ENCODE measurements at regions not wholly inside any gene's neighbourhood (a gene's known extent, or its start where the extent isn't known, plus 50 kb on each side); places are given as distances from the start of the nearest gene placed in this dataset.

DNA sequence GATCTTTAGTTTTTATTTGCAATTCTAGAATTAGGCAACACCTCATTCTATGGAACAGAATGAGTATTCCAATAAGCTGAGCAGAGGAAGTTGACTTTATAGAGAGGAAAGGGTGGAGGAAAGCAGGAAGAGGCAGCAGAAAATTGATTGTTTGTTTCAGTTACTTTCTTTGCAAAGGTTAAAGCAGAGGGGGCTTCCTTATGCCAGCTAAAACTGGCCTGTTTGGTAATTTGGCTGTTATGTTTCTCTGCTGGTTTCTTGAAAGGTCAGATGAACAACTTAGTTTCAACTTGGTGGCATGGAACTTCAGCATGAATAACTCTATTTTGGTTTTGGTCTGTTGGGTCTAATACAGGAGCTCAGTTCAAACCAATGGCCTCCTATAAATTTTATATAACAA lies 190.9 kb upstream of the IL12A start:
- Histone ChIP-seq H3K36me3 (no peaks in the 10 kb centered on the region), H3K4me3 (no peak overlapping the region), H3K9me3 (no peaks in the 10 kb centered on the region), H3K27me3 (replicated peaks in 1 of 7) (no peaks in the 10 kb centered on the region), H3K4me1 (peaks cover 0 to 24% (median 2%) of the 10 kb centered on the region in 6 donors), H3K27ac (peak overlapping the region in 4 of 8 donors; percentile 16 to 62 (median 48))
- no peak for DNase-seq
- TF ChIP-seq, protein P1, sequence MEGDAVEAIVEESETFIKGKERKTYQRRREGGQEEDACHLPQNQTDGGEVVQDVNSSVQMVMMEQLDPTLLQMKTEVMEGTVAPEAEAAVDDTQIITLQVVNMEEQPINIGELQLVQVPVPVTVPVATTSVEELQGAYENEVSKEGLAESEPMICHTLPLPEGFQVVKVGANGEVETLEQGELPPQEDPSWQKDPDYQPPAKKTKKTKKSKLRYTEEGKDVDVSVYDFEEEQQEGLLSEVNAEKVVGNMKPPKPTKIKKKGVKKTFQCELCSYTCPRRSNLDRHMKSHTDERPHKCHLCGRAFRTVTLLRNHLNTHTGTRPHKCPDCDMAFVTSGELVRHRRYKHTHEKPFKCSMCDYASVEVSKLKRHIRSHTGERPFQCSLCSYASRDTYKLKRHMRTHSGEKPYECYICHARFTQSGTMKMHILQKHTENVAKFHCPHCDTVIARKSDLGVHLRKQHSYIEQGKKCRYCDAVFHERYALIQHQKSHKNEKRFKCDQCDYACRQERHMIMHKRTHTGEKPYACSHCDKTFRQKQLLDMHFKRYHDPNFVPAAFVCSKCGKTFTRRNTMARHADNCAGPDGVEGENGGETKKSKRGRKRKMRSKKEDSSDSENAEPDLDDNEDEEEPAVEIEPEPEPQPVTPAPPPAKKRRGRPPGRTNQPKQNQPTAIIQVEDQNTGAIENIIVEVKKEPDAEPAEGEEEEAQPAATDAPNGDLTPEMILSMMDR (IDR thresholded peaks at IDR 0.05 in 8 of 11, conservative IDR thresholded peaks at IDR 0.05 in 3 of 11), result no peak
- TF ChIP-seq POLR2AphosphoS5 (IDR thresholded peaks at IDR 0.05) (no peak), POLR2A (IDR thresholded peaks at IDR 0.05) (no peak)
- intact Hi-C loops (cut with DNase I; ENCODE audit: low total_unique reads), result no loop called here

- no peak for TF ChIP-seq POLR2AphosphoS5 (IDR thresholded peaks at IDR 0.05)
- TF ChIP-seq, protein P1 (IDR thresholded peaks at IDR 0.05 in 8 of 11, conservative IDR thresholded peaks at IDR 0.05 in 3 of 11), result no peak
- TF ChIP-seq POLR2A (IDR thresholded peaks at IDR 0.05), result no peak
- no peak overlapping the region for H3K4me3 ChIP-seq
- 63 to 88% (median 80%) methylated on average over 2 of the region's 2 CpGs for WGBS, 5 donors
- no peak for DNase-seq
- no peaks in the 10 kb centered on the region for H3K36me3 ChIP-seq
- intact Hi-C loops (cut with DNase I; ENCODE audit: low total_unique reads), result no loop called here
- H3K4me1 ChIP-seq, result peaks cover 0 to 24% (median 2%) of the 10 kb centered on the region in 6 donors
- no peaks in the 10 kb centered on the region for H3K27me3 ChIP-seq (replicated peaks in 1 of 7)
- no peaks in the 10 kb centered on the region for H3K9me3 ChIP-seq
- no peak overlapping the region for H3K27ac ChIP-seq
Observed at GRCh38 chr3:159798951-159799350, 189.7 kb upstream of the IL12A start.

- H3K27ac ChIP-seq, result no peak overlapping the region
- H3K36me3 ChIP-seq, result no peaks in the 10 kb centered on the region
- H3K4me1 ChIP-seq, result peaks cover 0 to 34% (median 2%) of the 10 kb centered on the region in 6 donors
- DNase-seq, result no peak
- WGBS, 5 donors, result 55 to 79% (median 73%) methylated on average over 6 of the region's 6 CpGs
- no peaks in the 10 kb centered on the region for H3K9me3 ChIP-seq
- H3K27me3 ChIP-seq (replicated peaks in 1 of 7), result no peaks in the 10 kb centered on the region
- intact Hi-C loops (cut with DNase I; ENCODE audit: low total_unique reads), result loop anchor here (5.0 kb wide), 1 partner anchor 538 kb away; no protein-coding TSS in a partner anchor
- TF ChIP-seq POLR2AphosphoS5 (IDR thresholded peaks at IDR 0.05), result no peak
- no peak for TF ChIP-seq POLR2A (IDR thresholded peaks at IDR 0.05)
- TF ChIP-seq, protein P1 (IDR thresholded peaks at IDR 0.05 in 8 of 11, conservative IDR thresholded peaks at IDR 0.05 in 3 of 11), result no peak
- no peak overlapping the region for H3K4me3 ChIP-seq
Observed at GRCh38 chr3:159800434-159801155, 188.0 kb upstream of the IL12A start.

GRCh38 chr3:159802864-159803263 lies 185.8 kb upstream of the IL12A start:
- intact Hi-C loops (cut with DNase I; ENCODE audit: low total_unique reads), result loop anchor here (5.0 kb wide), 1 partner anchor 541 kb away; no protein-coding TSS in a partner anchor
- Histone ChIP-seq H3K27ac (no peak overlapping the region), H3K4me1 (peaks cover 0 to 25% (median 2%) of the 10 kb centered on the region in 6 donors), H3K4me3 (no peak overlapping the region), H3K27me3 (replicated peaks in 1 of 7) (no peaks in the 10 kb centered on the region), H3K36me3 (no peaks in the 10 kb centered on the region), H3K9me3 (no peaks in the 10 kb centered on the region)
- DNase-seq, result no peak
- TF ChIP-seq POLR2AphosphoS5 (IDR thresholded peaks at IDR 0.05), result no peak
- TF ChIP-seq, protein P1 (IDR thresholded peaks at IDR 0.05 in 8 of 11, conservative IDR thresholded peaks at IDR 0.05 in 3 of 11), result no peak
- TF ChIP-seq POLR2A (IDR thresholded peaks at IDR 0.05), result no peak
- 70 to 90% (median 80%) methylated on average over 2 of the region's 2 CpGs for WGBS, 5 donors

Measured in spleen (tissue), 11 donors.